Stimulated activated naive B cell treated with anti-CD40 and anti-IgM and Interleukin-4, amounts not matched to agents 10 μg/mL and 1 μg/mL and 100 μg/mL, for 72 hours (primary cell): ENCODE measurements at regions not wholly inside any gene's neighbourhood (a gene's known extent, or its start where the extent isn't known, plus 50 kb on each side); places are given as distances from the start of the nearest gene placed in this dataset.
A peak's percentile ranks its signal among the peaks of the same experiment; 100 is the strongest.

Source experiments
- ATAC-seq, 2 donors: fragments of 150-1000 bp; cut with Tn5 transposase; replicated peaks; 2 replicates each; pipeline ENCODE4 v1.10.0; 2021; ENCODE audit warnings: moderate library complexity in 1 of 2
- DNase-seq: peaks from one replicate; pipeline ENCODE4 v3.0.0; 2021
- H3K27ac Mint-ChIP-seq: one replicate; pipeline ENCODE4 v1.8.0; 2022; ENCODE audit warnings: mild to moderate bottlenecking, mixed read lengths
- H3K27me3 Mint-ChIP-seq, 2 donors: one replicate each; pipeline ENCODE4 v1.8.0; 2022; ENCODE audit warnings: mixed read lengths in 2 of 2
- H3K36me3 Mint-ChIP-seq, 2 donors: one replicate each; pipeline ENCODE4 v1.8.0; 2022; ENCODE audit warnings: mixed read lengths in 2 of 2, mild to moderate bottlenecking in 1 of 2
- H3K4me1 Mint-ChIP-seq, 2 donors: one replicate each; pipeline ENCODE4 v1.8.0; 2022; ENCODE audit warnings: mixed read lengths in 2 of 2, mild to moderate bottlenecking in 1 of 2
- H3K4me3 Mint-ChIP-seq, 2 donors: one replicate each; pipeline ENCODE4 v1.8.0; 2022; ENCODE audit warnings: mild to moderate bottlenecking in 2 of 2, mixed read lengths in 2 of 2, moderate library complexity in 1 of 2
- H3K9me3 Mint-ChIP-seq, 2 donors: one replicate each; pipeline ENCODE4 v1.8.0; 2022; ENCODE audit warnings: mixed read lengths in 2 of 2, mild to moderate bottlenecking in 1 of 2

GRCh38 chr9:84597131-84597530, 72.4 kb upstream of the NTRK2 start:
- Mint-ChIP-seq H3K27ac (no peak overlapping the region), H3K9me3 (peaks cover 0 to 12% of the 10 kb centered on the region in 2 donors), H3K4me3 (peak overlapping the region in 1 of 2 donors; percentile 26), H3K36me3 (no peaks in the 10 kb centered on the region), H3K27me3 (no peaks in the 10 kb centered on the region), H3K4me1 (peaks cover 5 to 7% of the 10 kb centered on the region in 2 donors)
- DNase-seq = no peak
- ATAC-seq = peak in 1 of 2 donors; percentile 36

GRCh38 chr9:84598921-84599636, 70.5 kb upstream of the NTRK2 start:
- no peak overlapping the region for H3K27ac Mint-ChIP-seq
- no peaks in the 10 kb centered on the region for H3K27me3 Mint-ChIP-seq
- H3K4me1 Mint-ChIP-seq = peaks cover 5 to 7% of the 10 kb centered on the region in 2 donors
- no peak overlapping the region for H3K4me3 Mint-ChIP-seq
- H3K9me3 Mint-ChIP-seq = peaks cover 0 to 12% of the 10 kb centered on the region in 2 donors
- no peak for DNase-seq
- no peak for ATAC-seq
- H3K36me3 Mint-ChIP-seq = no peaks in the 10 kb centered on the region

GRCh38 chr9:84600739-84601138, 68.8 kb upstream of the NTRK2 start:
- DNase-seq (no peak), ATAC-seq (no peak)
- Mint-ChIP-seq H3K27me3 (no peaks in the 10 kb centered on the region), H3K36me3 (no peaks in the 10 kb centered on the region), H3K4me1 (peaks cover 5 to 7% of the 10 kb centered on the region in 2 donors), H3K4me3 (no peak overlapping the region), H3K27ac (no peak overlapping the region), H3K9me3 (peaks cover 6 to 16% of the 10 kb centered on the region in 2 donors)

- peaks cover 6% of the 10 kb centered on the region in 2 donors for H3K9me3 Mint-ChIP-seq
- no peak for ATAC-seq
- no peaks in the 10 kb centered on the region for H3K36me3 Mint-ChIP-seq
- no peaks in the 10 kb centered on the region for H3K27me3 Mint-ChIP-seq
- no peaks in the 10 kb centered on the region for H3K4me1 Mint-ChIP-seq
- DNase-seq = no peak
- no peak overlapping the region for H3K27ac Mint-ChIP-seq
- H3K4me3 Mint-ChIP-seq = no peak overlapping the region
Measured at GRCh38 chr9:84604223-84604622, 65.3 kb upstream of the NTRK2 start.

- DNase-seq (no peak), ATAC-seq (no peak)
- Mint-ChIP-seq H3K27me3 (no peaks in the 10 kb centered on the region), H3K36me3 (no peaks in the 10 kb centered on the region), H3K4me1 (no peaks in the 10 kb centered on the region), H3K27ac (no peak overlapping the region), H3K4me3 (no peak overlapping the region), H3K9me3 (peaks cover 0 to 1% of the 10 kb centered on the region in 2 donors)
Measured at GRCh38 chr9:84609779-84610178, 59.8 kb upstream of the NTRK2 start.

GRCh38 chr9:84613431-84613830, 56.1 kb upstream of the NTRK2 start:
- ATAC-seq (no peak), DNase-seq (no peak)
- Mint-ChIP-seq H3K4me3 (no peak overlapping the region), H3K36me3 (no peaks in the 10 kb centered on the region), H3K27me3 (peaks cover 0 to 6% of the 10 kb centered on the region in 2 donors), H3K27ac (no peak overlapping the region), H3K4me1 (no peaks in the 10 kb centered on the region), H3K9me3 (no peaks in the 10 kb centered on the region)

GRCh38 chr9:84615544-84615943, 54.0 kb upstream of the NTRK2 start:
- Mint-ChIP-seq H3K36me3 (no peaks in the 10 kb centered on the region), H3K27me3 (peaks cover 3 to 6% of the 10 kb centered on the region in 2 donors)

GRCh38 chr9:84617411-84618029, 52.0 kb upstream of the NTRK2 start:
- Mint-ChIP-seq H3K27me3 (peaks cover 3 to 6% of the 10 kb centered on the region in 2 donors), H3K9me3 (no peaks in the 10 kb centered on the region), H3K4me3 (no peak overlapping the region), H3K27ac (no peak overlapping the region), H3K4me1 (no peaks in the 10 kb centered on the region), H3K36me3 (no peaks in the 10 kb centered on the region)
- no peak for ATAC-seq
- DNase-seq = no peak

More at GRCh38 chr9:84615544-84615943, 54.0 kb upstream of the NTRK2 start:
- H3K27ac Mint-ChIP-seq = no peak overlapping the region
- H3K4me1 Mint-ChIP-seq = no peaks in the 10 kb centered on the region
- DNase-seq (no peak), ATAC-seq (no peak)
- no peak overlapping the region for H3K4me3 Mint-ChIP-seq
- H3K9me3 Mint-ChIP-seq = no peaks in the 10 kb centered on the region
